GM23338 (cell line): ENCODE measurements at regions not wholly inside any gene's neighbourhood (a gene's known extent, or its start where the extent isn't known, plus 50 kb on each side); places are given as distances from the start of the nearest gene placed in this dataset.

Experiments
- ATAC-seq: fragments of 200-7000 bp; cut with Tn5 transposase; 3 replicates; pipeline ENCODE4 v1.9.1; 2020
- DNase-seq: peaks from one replicate; pipeline ENCODE4 v3.0.0-alpha.2; 2015; ENCODE audit warnings: low spot score
- H2AFZ ChIP-seq: fragments of 200-600 bp; sonication (generic); 2 replicates; pipeline ENCODE4 v1.8.0; 2016; ENCODE audit warnings: antibody characterized with exemption, mild to moderate bottlenecking, moderate library complexity
- H3F3A ChIP-seq: fragments of 200-600 bp; sonication (generic); replicated peaks from 2 replicates; pipeline ENCODE4 v1.8.0; 2017; ENCODE audit warnings: antibody characterized with exemption, mixed run types, low read depth
- H3K27ac ChIP-seq: fragments of 200-600 bp; sonication (generic); 2 replicates; pipeline ENCODE4 v1.6.1; 2016; ENCODE audit warnings: low read depth
- H3K27me3 ChIP-seq: fragments of 200-600 bp; sonication (generic); 2 replicates; pipeline ENCODE4 v1.8.0; 2016; ENCODE audit warnings: mild to moderate bottlenecking, mixed run types, moderate library complexity; ENCODE audit not compliant: insufficient read depth
- H3K36me3 ChIP-seq: fragments of 200-600 bp; sonication (generic); 2 replicates; pipeline ENCODE4 v1.8.0; 2016; ENCODE audit warnings: mild to moderate bottlenecking; ENCODE audit not compliant: insufficient read depth
- H3K4me1 ChIP-seq: fragments of 200-600 bp; sonication (generic); 2 replicates; pipeline ENCODE4 v1.8.0; 2016; ENCODE audit warnings: mild to moderate bottlenecking, moderate library complexity; ENCODE audit not compliant: insufficient read depth
- H3K4me2 ChIP-seq: fragments of 200-600 bp; sonication (generic); 2 replicates; pipeline ENCODE4 v1.7.1; 2017; ENCODE audit warnings: mixed run types
- H3K4me3 ChIP-seq: fragments of 200-600 bp; sonication (generic); 2 replicates; pipeline ENCODE4 v1.6.1; 2016; ENCODE audit warnings: mixed run types
- H3K79me2 ChIP-seq: fragments of 200-600 bp; sonication (generic); replicated peaks from 2 replicates; pipeline ENCODE4 v1.8.0; 2017; ENCODE audit warnings: mild to moderate bottlenecking; ENCODE audit not compliant: insufficient read depth
- H3K9me2 ChIP-seq: fragments of 200-600 bp; sonication (generic); 2 replicates; pipeline ENCODE4 v1.8.0; 2017; ENCODE audit not compliant: insufficient read depth
- H4K20me1 ChIP-seq: fragments of 200-600 bp; sonication (generic); replicated peaks from 2 replicates; pipeline ENCODE4 v1.8.0; 2017; ENCODE audit warnings: mild to moderate bottlenecking; ENCODE audit not compliant: insufficient read depth
- H3K27ac Mint-ChIP-seq: 2 replicates; pipeline ENCODE4 v1.8.0; 2020; ENCODE audit warnings: inconsistent platforms, mild to moderate bottlenecking, moderate library complexity, mixed read lengths
- H3K27me3 Mint-ChIP-seq: 3 replicates; pipeline ENCODE4 v1.8.0; 2022; ENCODE audit warnings: low read depth, mild to moderate bottlenecking, moderate library complexity, mixed read lengths, inconsistent platforms; ENCODE audit not compliant: insufficient read depth, poor library complexity
- H3K36me3 Mint-ChIP-seq: 3 replicates; pipeline ENCODE4 v1.8.0; 2021; ENCODE audit warnings: low read depth, mild to moderate bottlenecking, inconsistent platforms, moderate library complexity, mixed read lengths
- H3K4me1 Mint-ChIP-seq: 3 replicates; pipeline ENCODE4 v1.8.0; 2020; ENCODE audit warnings: mild to moderate bottlenecking, inconsistent platforms, mixed read lengths
- H3K4me3 Mint-ChIP-seq: 3 replicates; pipeline ENCODE4 v1.8.0; 2021; ENCODE audit warnings: moderate library complexity, mild to moderate bottlenecking, inconsistent platforms, mixed read lengths
- H3K9me3 Mint-ChIP-seq: 3 replicates; pipeline ENCODE4 v1.8.0; 2020; ENCODE audit warnings: moderate library complexity, mild to moderate bottlenecking, inconsistent platforms, mixed read lengths
- CREB1 ChIP-seq: fragments of 250-450 bp; sonication (Bioruptor Pico); IDR thresholded peaks from 2 replicates; pipeline ENCODE4 v1.5.0; 2020; ENCODE audit warnings: low read depth, mild to moderate bottlenecking, moderate library complexity
- CTCF ChIP-seq, 2 experiments: fragments of 200-600 bp in 1 of 2; sonication (generic) in 1 of 2; conservative IDR thresholded peaks; 2 replicates each; pipeline versions ENCODE4 v1.5.1 to v1.6.1; 2016 to 2017; ENCODE audit warnings: antibody characterized with exemption in 2 of 2, low read depth in 2 of 2, mild to moderate bottlenecking in 2 of 2, moderate library complexity in 1 of 2
- ETS1 ChIP-seq: IDR thresholded peaks from 2 replicates; pipeline ENCODE4 v1.6.1; 2016; ENCODE audit warnings: antibody characterized with exemption
- EZH2 ChIP-seq: fragments of 200-600 bp; sonication (generic); IDR thresholded peaks from one replicate; pipeline ENCODE4 v1.8.0; 2017; ENCODE audit warnings: antibody characterized with exemption, mild to moderate bottlenecking, low read depth; ENCODE audit not compliant: unreplicated experiment
- EZH2phosphoT487 ChIP-seq: fragments of 200-600 bp; sonication (generic); IDR thresholded peaks from one replicate; pipeline ENCODE4 v1.8.1; 2018; ENCODE audit warnings: antibody characterized with exemption; ENCODE audit not compliant: unreplicated experiment
- JUNB ChIP-seq: IDR thresholded peaks from one replicate; pipeline ENCODE4 v1.6.1; 2016; ENCODE audit warnings: antibody characterized with exemption; ENCODE audit not compliant: unreplicated experiment
- NANOG ChIP-seq: IDR thresholded peaks from 2 replicates; pipeline ENCODE4 v1.6.1; 2016; ENCODE audit warnings: antibody characterized with exemption, borderline replicate concordance
- POLR2AphosphoS5 ChIP-seq: IDR thresholded peaks from 2 replicates; pipeline ENCODE4 v1.6.1; 2016; ENCODE audit warnings: antibody characterized with exemption, low read depth
- REST ChIP-seq: IDR thresholded peaks from one replicate; pipeline ENCODE4 v1.6.1; 2018; ENCODE audit warnings: antibody characterized with exemption; ENCODE audit not compliant: unreplicated experiment
- STAT1 ChIP-seq: IDR thresholded peaks from one replicate; pipeline ENCODE4 v1.6.1; 2016; ENCODE audit warnings: antibody characterized with exemption; ENCODE audit not compliant: unreplicated experiment
- ZNF114 ChIP-seq: fragments of 250-450 bp; sonication (Bioruptor Pico); IDR thresholded peaks from 2 replicates; pipeline ENCODE4 v1.5.0; 2020; ENCODE audit warnings: mild to moderate bottlenecking, moderate library complexity
- ZNF331 ChIP-seq: fragments of 250-450 bp; sonication (Bioruptor Pico); IDR thresholded peaks from 2 replicates; pipeline ENCODE4 v1.5.0; 2020; ENCODE audit warnings: low read depth, mild to moderate bottlenecking, moderate library complexity
- ZNF462 ChIP-seq: fragments of 250-450 bp; sonication (Bioruptor Pico); IDR thresholded peaks from 2 replicates; pipeline ENCODE4 v1.5.0; 2020; ENCODE audit warnings: mild to moderate bottlenecking, moderate library complexity

- TF ChIP-seq EZH2 = no peak
- TF ChIP-seq ZNF462 (CRISPR knock-in tag) = no peak
- TF ChIP-seq ZNF114 (CRISPR knock-in tag) = no peak
- no peak for TF ChIP-seq NANOG
- no peak for TF ChIP-seq JUNB
- no peak for TF ChIP-seq CREB1
- no peak for TF ChIP-seq POLR2AphosphoS5
- TF ChIP-seq STAT1 = no peak
- TF ChIP-seq ZNF331 (CRISPR knock-in tag) = no peak
- TF ChIP-seq EZH2phosphoT487 = no peak
- TF ChIP-seq CTCF (conservative IDR thresholded peaks at IDR 0.05; ENCODE audit: low read depth in 2 of 2) = no peak
- no peak for TF ChIP-seq REST
- no peak for TF ChIP-seq ETS1
- Histone ChIP-seq H3K79me2 (no peaks in the 10 kb centered on the region), H3K36me3 (no peaks in the 10 kb centered on the region), H2AFZ (no peak overlapping the region), H3K4me3 (no peak overlapping the region), H3K9me2 (no peaks in the 10 kb centered on the region), H3F3A (no peaks in the 10 kb centered on the region), H3K4me1 (no peaks in the 10 kb centered on the region), H3K4me2 (no peak overlapping the region), H3K27ac (no peak overlapping the region), H4K20me1 (no peaks in the 10 kb centered on the region), H3K27me3 (no peaks in the 10 kb centered on the region)
- Mint-ChIP-seq H3K4me1 (no peaks in the 10 kb centered on the region), H3K27me3 (no peaks in the 10 kb centered on the region), H3K36me3 (no peaks in the 10 kb centered on the region; the same call in 2 of the 3 replicates), H3K9me3 (no peaks in the 10 kb centered on the region), H3K27ac (no peak overlapping the region), H3K4me3 (no peak overlapping the region)
- ATAC-seq (no peak), DNase-seq (no peak)
These were observed 94.9 kb upstream of the NDP start for GRCh38 chrX:44068043-44068442.
